GM21367 (cell line): ENCODE measurements at regions not wholly inside any gene's neighbourhood (a gene's known extent, or its start where the extent isn't known, plus 50 kb on each side); places are given as distances from the start of the nearest gene placed in this dataset.
"Not testable (repeated sequence)": the region's sequence is repeated elsewhere in the genome, so short reads cannot be mapped to it uniquely, and the experiment has no call there.

ENCODE experiments used
- ATAC-seq: cut with Tn5 transposase; IDR thresholded peaks from one replicate; pipeline ENCODE4 v1.9.1; 2021; ENCODE audit not compliant: unreplicated experiment

DNA sequence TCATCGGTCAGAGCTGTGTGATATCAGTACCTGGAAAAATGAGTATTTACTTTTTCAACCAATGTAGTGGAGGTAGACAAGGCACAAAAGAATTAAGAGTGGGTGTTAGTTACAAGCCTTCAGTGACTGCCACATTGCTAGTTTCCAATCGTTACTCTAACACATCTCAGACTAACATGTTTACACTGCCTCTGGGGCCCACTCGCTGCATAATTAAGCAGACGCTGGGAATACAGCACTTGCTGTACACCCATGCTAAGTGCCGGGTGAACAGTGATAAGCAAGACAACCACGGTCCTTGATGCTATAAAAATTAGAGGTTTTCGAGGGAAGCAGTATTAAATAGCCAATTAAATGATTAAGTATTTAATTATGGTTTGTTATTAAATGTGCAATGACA is 1147.6 kb downstream of the AACS start:
- no peak for ATAC-seq

DNA sequence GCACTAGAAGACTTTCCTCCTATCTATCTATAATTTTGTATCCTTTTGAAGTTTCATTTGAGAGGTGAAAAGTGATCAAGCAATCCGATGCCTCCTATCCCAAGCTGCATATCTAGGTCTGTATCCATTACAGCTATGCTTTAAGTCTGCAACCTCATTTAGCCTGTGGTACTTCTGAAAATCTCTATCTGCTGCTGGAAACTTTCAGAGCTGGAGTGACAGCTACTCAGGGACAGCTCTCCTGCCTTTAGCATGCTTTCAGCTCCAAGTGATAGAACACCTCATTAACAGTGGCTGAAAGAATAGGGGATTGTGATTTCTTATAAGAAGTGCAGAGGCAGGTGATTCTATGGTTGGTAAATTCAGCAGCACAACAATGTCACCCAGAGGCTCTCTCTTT is 1153.5 kb downstream of the AACS start:
- ATAC-seq: no peak

DNA sequence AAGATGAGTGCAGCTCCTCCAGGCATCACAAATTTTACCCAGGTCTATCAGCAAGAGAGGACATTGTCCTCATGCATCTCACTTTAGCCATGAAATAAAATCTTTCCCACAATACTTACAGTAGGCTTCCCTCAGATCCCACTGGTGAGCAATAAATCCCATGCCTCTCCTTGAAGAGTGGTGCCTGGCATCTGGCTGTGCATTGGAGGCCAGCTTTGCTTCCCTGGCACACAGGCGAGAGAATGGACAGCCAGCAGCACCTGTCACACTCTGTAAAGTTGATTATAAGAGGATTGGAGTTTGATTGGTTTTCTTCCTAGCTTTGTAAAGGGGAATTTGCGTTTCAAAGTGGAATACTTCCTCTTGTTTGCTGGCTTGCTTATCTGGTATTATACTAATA is 1153.9 kb downstream of the AACS start:
- no peak for ATAC-seq

DNA sequence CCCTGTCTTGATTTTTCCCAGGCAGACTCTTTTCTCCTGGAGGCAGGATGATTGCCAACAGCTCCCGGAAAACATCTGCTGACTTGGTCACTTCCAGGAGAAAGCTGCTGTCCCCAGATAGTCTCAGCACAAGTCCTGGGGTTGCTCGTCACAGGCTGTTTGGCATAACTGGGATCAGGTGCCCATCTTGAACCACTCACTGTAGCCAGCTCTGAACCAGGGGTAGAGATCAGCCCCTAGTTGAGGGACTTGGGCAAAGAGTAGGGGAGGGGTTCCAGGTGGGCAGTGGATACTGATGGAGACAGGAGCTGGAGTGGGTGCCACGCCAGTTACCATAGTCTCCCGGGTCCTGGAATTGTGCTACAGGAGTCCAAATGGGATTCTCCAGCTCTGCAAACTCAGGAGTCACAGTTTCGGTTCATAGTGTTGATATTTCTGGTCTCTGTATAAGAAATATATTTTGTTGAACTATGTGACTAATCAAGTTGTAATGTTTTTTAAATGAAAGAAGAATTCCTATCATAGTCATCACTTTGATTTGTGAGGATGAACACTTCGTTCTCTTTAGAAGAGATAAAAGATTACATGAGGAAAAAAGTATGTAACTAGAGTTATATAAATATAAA is 1154.5 kb downstream of the AACS start:
- no peak for ATAC-seq

DNA sequence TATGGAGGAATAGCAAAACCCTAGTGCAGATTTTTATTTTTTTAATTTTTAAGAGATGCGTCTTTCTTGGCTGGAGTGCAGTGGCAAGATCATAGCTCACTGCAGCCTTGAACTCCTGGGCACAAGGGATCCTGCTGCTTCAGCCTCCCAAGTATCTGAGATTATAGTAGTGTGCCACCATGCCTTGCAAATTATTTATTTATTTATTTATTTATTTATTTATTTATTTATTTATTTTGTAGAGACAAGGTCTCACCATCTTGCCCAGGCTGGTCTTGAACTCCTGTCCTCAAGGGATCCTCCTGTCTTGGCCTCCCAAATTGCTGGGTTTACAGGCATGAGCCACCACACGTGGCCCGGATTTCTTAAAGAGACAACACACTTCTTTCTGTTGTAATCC is 1158.8 kb downstream of the AACS start:
- ATAC-seq: no peak

DNA sequence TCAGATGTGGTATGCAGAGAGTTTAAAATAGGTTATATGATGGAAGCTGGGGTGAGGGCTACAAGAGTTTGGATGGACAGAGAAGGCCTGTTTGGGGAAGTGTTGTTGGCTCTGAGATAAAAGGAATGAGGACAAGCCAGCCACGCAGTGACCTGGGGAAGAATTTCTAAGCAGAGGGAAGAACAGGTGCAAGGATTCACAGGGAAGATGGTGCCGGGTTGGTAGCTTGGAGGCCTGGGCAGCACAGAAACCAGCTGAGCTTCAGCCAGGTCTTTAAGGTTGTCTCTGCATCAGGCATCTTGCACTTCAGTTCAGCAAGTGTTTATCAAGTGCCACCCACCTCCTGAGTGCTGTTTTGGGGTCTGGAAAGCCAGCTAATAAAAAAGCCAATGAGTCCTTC is 1163.7 kb downstream of the AACS start:
- ATAC-seq: no peak

DNA sequence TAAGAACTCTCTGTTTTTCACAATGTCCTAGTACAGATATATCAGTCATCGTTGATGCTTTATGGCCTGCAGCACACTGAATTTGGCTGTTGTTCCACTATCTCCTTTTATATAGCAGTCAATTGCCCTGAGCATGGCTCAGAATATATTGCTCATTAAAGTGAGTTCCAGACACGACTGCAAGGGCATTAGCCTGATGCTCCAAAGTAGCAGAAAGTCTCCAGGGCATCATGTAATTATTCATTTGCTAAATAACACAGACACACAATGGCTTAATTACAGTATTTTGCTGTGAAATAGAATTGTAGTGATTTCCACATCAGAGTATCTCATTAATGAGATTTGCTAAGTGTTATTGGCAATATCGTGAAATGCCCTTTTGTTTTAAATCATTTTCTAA is 1167.5 kb downstream of the AACS start:
- ATAC-seq: no peak

DNA sequence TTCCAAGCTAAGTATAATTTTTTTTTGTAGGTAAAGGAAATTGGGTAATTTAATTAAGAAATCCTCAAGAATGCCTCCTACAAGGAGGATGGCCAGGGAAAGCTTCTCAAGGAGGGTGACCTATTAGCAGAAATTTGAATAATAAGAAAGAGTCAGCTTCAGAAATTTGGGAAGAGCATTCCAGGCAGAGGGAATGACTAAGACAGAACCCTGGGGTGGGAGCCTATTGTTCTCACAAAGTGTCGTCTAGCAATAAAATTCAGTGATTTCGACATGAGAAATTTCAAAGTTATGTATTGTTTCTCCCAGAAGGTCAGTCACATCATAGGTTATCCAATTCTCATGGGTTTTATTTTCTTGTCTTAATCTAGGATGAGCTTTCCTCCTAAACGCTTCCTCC is 1168.4 kb downstream of the AACS start:
- ATAC-seq: no peak

DNA sequence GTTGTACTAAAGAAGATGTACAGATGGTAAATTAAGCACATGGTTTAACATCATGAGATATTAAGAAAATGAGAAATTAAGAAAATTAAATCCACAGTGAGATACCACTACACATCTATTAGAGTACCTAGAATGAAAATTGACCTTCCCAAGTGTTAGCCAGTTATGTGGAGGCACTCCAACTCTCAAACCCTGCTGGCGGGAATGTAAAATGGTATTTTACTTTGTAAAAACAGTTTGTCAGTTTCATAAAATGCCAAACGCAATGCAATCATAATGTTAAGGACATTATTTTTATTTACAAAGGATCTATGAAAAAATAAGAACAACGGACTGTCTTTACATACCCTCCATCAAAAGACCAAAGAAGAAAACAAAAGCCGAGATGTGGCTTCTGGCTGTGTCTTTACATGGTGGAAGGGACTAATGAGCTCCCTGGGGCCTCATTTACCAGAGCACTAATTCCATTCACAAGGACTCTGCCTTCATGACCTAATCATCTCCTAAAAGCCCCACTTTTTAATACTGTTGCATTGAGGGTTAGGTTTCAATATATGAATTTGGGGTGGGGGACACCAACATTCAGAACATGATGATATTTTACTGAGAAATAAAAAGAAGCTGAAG is 1178.7 kb downstream of the AACS start:
- ATAC-seq: no peak

DNA sequence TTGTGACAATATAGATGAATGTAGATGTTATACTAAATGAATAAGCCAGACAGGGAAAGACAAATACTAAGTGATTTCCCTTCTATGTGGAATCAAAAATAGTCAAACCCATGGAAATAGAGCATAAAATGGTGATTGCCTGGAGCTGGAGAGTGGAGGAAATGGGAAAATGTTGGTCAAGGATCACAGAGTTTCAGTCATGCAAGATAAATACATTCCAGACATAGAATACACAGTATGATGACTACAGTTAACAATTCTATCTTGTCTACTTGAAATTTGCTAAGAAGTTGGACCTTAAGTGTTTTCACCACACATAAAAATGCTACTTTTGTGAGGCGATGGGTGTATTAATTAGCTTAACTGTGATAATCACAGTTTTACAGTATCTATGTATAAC is 1182.7 kb downstream of the AACS start:
- ATAC-seq: no peak

DNA sequence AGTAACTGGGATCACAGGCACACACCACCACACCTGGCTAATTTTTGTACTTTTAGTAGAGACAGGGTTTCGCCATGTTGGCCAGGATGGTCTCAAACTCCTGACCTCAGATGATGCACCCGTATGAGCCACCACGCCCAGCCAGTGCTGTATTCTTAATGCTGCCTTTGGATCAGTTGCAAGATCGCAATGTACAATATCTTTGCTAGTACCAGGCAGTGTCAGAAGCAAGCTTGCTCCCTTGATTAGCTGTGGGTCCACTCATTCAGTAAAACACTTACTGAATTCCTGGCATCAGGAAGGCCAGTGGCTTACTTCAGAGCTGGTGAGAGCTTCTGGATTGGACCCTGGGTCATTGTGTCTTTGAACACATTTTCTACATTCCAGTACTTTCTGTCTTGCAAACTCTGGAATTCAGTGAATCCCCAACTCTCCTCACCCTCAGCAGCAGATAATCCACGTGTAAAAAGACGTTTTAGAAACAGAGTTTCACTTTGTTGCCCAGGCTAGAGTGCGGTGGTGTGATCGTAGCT is 1183.7 kb downstream of the AACS start:
- no peak for ATAC-seq

DNA sequence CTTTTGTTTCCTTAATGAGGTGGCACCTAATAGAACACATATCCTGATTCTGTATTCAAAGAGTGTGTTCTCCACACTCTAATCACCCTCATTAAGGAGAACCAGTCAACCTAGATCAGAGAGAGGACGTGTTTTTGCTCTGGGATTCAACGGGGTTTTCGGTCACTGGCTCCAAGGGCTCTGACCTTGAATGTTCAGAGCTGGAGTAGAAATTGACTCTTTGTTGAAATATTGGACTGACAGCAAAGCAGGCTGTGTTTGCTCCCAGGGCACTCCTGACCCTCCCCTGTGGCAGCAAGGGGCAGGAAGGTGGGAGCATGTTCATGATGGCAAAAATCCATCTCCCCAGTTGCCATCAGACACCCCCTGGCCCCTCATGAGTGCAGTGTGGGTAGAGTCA is 1193.0 kb downstream of the AACS start:
- no peak for ATAC-seq

DNA sequence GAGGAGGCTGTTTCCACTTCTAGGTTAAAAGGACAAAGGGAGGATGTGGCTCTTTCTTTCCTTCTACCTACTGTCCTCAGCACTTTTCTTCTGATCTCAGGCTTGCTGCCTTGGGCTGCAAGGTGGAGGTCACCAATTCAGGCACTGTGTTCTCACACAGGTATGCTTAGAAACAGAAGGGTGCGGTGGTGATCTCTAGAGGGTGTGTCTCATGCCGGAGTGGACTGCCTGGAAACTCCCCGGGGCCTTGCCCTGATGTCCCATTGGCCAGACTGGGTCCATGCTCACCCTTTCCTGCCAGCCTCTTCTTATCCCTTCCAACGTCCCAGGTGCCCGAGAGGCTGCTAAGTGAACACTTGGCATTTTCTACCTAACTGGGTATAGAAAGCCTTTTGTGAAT is 1197.6 kb downstream of the AACS start:
- no peak for ATAC-seq

DNA sequence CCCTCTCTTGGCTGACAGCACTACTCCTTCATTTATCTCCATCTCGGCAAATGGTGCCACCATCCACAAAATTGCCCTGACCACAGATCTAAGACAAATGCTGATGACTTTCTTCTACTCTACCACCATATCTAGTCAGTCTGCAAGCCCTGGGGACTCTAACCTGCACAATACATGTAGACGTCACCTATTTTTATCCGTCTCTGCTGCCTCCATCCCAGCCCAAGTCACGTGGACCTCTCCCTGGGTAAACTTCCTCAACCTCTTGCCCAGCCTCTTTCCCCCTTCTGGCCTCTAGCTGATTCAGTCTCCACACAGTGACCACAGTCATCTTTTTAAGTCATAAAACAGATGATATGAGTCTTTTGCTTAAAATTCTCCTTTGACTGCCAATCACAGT is 1203.0 kb downstream of the AACS start:
- ATAC-seq: no peak

DNA sequence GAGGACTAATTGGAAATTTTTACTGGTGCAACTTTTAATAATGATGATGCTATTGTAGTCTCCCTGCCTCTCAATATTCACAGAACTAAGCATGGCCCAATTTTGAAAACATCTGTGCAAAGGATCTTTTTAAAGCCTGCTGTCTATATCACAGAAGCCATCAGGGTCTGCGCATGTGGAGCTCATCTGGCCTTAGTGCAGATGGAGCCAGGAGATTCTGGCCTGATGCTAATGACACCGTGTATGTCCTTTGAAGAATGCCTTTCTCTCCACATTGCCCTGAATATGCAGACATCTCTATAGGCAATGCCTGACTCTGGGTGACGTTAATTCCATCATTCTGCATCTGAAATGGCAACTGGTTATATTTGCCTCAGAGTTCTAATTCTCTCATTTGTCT is 1205.9 kb downstream of the AACS start:
- ATAC-seq: no peak

DNA sequence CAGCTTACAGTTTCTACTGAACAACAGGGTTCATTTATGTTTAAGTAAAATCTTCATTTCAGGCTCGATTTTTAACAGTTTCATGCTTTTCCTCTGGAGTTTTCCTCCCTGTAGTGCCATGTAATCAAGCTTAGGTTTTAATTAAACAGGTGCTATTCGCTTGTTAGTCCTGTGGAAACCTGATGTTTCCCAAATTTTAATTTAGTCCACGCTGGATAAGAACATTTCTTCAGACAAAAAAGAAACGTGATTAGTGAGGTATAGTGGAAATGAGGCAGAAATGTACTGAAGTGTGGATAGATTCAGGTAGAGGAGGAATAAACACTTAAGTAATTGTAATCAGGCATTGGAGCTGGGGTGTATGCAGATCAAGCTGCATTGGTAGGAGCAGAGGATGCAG is 1217.5 kb downstream of the AACS start:
- ATAC-seq: no peak

DNA sequence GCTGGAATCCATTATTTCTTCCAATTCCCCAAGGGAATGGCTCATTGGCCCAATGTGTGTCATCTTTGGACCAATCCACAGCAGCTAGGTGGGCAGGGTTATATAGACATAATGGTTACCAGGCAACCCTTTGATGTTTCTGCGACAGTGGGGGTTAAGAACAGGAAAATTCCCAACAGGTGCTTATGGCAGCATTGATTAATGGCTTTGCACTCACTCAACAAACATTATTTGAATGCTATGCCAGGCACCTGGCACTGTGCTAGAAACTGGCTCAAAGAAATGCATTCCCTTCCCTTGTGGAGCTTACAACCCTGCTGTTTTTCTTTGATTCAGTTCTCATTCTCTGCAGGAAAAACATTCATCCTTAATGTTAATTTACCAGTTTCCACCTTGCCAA is 1221.0 kb downstream of the AACS start:
- ATAC-seq: no peak

DNA sequence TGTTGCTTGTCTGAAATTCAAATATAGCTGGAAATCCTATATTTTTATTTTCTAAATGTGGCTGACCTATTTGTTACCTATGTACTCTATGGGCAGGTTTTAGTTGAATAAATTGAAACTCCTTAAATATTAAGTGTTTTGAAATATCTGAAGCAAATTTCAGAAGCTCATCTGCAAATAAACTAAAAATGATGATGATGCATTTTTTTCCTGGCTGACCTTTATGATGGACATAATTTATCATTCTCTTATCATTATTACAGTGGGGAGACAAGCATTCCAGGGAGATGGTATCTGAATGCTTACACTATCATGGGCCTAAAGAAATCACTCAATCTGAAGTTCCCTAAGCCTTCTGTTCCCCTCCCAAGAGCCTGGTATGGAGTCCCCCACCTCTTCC is 1225.2 kb downstream of the AACS start:
- ATAC-seq: no peak

DNA sequence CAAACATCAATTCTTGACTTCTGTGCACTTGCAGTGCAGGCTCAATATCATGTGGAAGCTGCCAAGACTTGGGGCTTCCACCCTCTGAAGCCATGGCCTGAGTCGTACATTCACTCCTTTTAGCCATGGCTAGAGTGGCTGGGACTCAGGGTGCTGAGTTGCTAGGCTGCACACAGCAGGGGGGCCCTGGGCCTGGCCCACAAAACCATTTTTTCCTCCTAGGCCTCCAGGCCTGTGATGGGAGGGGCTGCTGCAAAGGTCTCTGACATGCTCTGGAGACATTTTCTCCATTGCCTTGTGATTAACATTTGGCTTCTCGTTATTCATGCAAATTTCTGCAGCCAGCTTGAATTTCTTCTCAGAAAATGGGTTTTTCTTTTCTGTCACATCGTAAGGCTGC is 1226.8 kb downstream of the AACS start:
- ATAC-seq: not testable (repeated sequence)

DNA sequence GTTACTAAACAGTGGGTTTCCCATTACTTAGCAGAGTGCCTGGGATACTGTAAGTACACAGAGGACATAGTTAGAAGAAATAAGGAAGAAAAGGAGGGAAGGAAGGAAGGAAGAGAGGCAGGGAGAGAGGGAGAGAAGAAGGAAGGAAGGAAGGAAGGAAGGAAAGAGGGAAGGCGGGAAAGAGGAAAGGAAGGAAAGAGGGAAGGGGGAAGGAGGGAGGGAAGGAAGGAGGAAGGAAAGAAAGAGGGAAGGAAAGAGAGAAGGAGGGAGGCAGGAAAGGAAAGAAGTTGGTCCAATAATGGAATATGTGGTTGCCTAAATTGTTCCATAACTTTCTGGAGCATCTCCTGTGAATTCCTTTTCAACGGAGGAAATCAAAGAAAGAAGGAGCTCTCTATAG is 1230.4 kb downstream of the AACS start:
- no peak for ATAC-seq

DNA sequence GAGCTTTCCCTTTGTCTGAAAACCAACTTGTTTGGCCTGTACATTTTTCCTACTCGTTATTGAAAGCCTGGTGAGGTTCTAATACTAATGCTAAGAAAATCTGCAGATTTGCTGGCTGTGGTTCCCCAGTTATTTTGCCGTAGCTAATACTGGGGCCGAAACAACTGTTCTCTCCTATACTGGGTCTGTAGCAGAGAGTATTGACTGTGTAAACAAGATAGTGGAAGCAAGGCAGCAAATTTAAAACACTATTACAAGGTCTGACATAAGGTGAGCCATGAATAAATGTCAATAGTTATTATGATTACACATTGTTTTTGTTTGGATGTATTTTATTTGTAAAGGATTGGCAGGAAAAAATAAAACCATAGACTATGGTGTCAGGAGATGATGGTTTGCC is 1244.0 kb downstream of the AACS start:
- ATAC-seq: no peak

DNA sequence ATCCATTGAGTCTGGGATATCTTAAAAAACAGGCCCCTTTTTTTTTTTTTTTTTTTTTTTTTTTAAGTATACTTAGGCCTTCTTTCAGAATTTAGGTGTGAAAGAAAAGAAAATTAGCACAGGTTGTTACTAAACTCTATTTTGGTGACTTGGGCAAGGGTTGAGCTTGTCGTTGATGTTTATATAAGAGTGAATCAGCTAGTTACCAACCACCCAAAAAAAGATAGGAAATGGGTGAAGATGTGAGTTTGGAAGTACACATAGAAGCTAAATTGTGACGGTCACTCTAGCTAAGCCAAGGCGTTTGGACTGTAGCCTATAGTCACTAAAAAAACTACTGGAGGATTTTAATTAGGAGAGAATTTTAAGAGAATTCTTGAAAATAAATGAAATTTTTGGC is 1247.2 kb downstream of the AACS start:
- ATAC-seq: no peak

DNA sequence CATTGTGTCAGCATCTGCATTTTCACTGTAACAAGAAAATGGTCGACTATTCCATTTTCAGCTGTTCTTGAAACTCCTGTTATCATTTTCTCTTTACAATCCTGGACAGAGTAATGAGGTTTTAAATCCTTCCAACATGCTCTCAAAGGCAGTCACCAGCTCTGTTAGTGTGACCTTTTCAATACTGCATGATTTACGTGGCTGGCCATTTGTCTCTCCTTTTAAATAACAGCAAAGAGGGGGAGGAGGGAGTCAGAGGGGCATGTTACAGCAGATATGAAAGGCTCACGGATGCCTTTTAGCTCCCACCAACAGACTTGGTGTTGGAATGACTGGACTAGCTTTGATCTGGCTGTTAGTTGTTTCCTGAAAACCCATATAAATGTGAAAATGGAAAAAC is 1251.2 kb downstream of the AACS start:
- no peak for ATAC-seq
